ENCODE measurements at regions not wholly inside any gene's neighbourhood (a gene's known extent, or its start where the extent isn't known, plus 50 kb on each side); places are given as distances from the start of the nearest gene placed in this dataset.
A peak's percentile ranks its signal among the peaks of the same experiment; 100 is the strongest.

DNA sequence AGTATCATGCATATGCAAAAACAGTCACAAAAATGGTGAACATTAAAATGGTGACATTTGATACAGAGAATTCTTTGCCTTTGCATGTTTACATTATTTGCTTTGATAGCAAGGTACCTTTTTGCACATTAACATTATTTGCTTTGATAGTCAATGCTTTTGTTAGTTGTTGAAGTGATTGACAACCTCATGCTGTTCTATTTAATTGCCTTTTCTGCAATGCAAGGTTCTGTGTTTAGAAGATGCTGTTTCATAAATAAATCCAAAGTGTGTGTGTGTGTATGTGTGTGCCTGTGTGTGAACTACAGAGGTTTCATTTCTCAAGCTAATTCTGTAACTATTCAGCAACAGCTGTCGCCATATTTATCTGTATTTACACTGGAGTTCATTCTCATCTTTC, 668.7 kb downstream of the NR2F1-AS1 start:
- TF ChIP-seq CTCF (IDR thresholded peaks at IDR 0.05; ENCODE audit: partially characterized antibody, unreplicated experiment): no peak
- Mint-ChIP-seq H3K36me3 (ENCODE audit: unreplicated experiment) (no peaks in the 10 kb centered on the region), H3K4me1 (ENCODE audit: low read depth, unreplicated experiment) (peaks cover 18% of the 10 kb centered on the region), H3K27ac (ENCODE audit: unreplicated experiment) (no peak overlapping the region), H3K4me3 (ENCODE audit: unreplicated experiment) (no peak overlapping the region), H3K27me3 (ENCODE audit: unreplicated experiment) (peaks cover 3% of the 10 kb centered on the region), H3K9me3 (ENCODE audit: unreplicated experiment) (no peaks in the 10 kb centered on the region)
- DNase-seq: no peak

DNA sequence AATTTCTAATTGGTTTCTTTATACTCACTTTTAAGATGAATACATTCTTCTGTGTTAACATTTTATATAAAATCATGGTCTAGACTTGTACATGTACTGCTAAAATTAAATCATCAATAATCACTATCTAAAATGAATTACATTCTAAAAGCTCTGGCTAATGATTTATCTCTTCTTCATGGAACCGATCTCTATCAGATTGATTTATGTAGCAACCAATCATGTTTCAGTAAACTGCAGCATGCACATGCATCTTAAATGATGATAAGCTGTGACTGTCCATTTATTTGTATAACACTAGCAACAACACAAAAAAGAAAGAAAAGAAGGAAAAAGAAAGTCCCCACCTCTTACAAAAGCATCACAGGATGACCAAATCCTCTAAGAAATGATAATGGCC, 669.2 kb downstream of the NR2F1-AS1 start:
- H3K4me3 Mint-ChIP-seq (ENCODE audit: unreplicated experiment): no peak overlapping the region
- no peak overlapping the region for H3K27ac Mint-ChIP-seq (ENCODE audit: unreplicated experiment)

GRCh38 chr5:92911293-92911692, 669.7 kb downstream of the NR2F1-AS1 start:
- H3K36me3 Mint-ChIP-seq (ENCODE audit: unreplicated experiment): no peaks in the 10 kb centered on the region
- DNase-seq: no peak
- H3K27ac Mint-ChIP-seq (ENCODE audit: unreplicated experiment): no peak overlapping the region
- H3K9me3 Mint-ChIP-seq (ENCODE audit: unreplicated experiment): no peaks in the 10 kb centered on the region
- no peak overlapping the region for H3K4me3 Mint-ChIP-seq (ENCODE audit: unreplicated experiment)
- peaks cover 18% of the 10 kb centered on the region for H3K4me1 Mint-ChIP-seq (ENCODE audit: low read depth, unreplicated experiment)
- no peak for TF ChIP-seq CTCF (IDR thresholded peaks at IDR 0.05; ENCODE audit: partially characterized antibody, unreplicated experiment)
- peaks cover 3% of the 10 kb centered on the region for H3K27me3 Mint-ChIP-seq (ENCODE audit: unreplicated experiment)

More for the DNA sequence above, 669.2 kb downstream of the NR2F1-AS1 start:
- H3K27me3 Mint-ChIP-seq (ENCODE audit: unreplicated experiment): peaks cover 3% of the 10 kb centered on the region
- no peaks in the 10 kb centered on the region for H3K36me3 Mint-ChIP-seq (ENCODE audit: unreplicated experiment)
- DNase-seq: no peak
- peaks cover 18% of the 10 kb centered on the region for H3K4me1 Mint-ChIP-seq (ENCODE audit: low read depth, unreplicated experiment)
- no peaks in the 10 kb centered on the region for H3K9me3 Mint-ChIP-seq (ENCODE audit: unreplicated experiment)
- TF ChIP-seq CTCF (IDR thresholded peaks at IDR 0.05; ENCODE audit: partially characterized antibody, unreplicated experiment): no peak

GRCh38 chr5:92909602-92909962, 671.4 kb downstream of the NR2F1-AS1 start:
- H3K9me3 Mint-ChIP-seq (ENCODE audit: unreplicated experiment): no peaks in the 10 kb centered on the region
- no peak overlapping the region for H3K27ac Mint-ChIP-seq (ENCODE audit: unreplicated experiment)
- H3K27me3 Mint-ChIP-seq (ENCODE audit: unreplicated experiment): peaks cover 3% of the 10 kb centered on the region
- H3K36me3 Mint-ChIP-seq (ENCODE audit: unreplicated experiment): no peaks in the 10 kb centered on the region
- peaks cover 18% of the 10 kb centered on the region for H3K4me1 Mint-ChIP-seq (ENCODE audit: low read depth, unreplicated experiment)
- peak overlapping the region; percentile 17 for H3K4me3 Mint-ChIP-seq (ENCODE audit: unreplicated experiment)
- TF ChIP-seq CTCF (IDR thresholded peaks at IDR 0.05; ENCODE audit: partially characterized antibody, unreplicated experiment): peak; percentile 69
- peak; percentile 65 for DNase-seq

DNA sequence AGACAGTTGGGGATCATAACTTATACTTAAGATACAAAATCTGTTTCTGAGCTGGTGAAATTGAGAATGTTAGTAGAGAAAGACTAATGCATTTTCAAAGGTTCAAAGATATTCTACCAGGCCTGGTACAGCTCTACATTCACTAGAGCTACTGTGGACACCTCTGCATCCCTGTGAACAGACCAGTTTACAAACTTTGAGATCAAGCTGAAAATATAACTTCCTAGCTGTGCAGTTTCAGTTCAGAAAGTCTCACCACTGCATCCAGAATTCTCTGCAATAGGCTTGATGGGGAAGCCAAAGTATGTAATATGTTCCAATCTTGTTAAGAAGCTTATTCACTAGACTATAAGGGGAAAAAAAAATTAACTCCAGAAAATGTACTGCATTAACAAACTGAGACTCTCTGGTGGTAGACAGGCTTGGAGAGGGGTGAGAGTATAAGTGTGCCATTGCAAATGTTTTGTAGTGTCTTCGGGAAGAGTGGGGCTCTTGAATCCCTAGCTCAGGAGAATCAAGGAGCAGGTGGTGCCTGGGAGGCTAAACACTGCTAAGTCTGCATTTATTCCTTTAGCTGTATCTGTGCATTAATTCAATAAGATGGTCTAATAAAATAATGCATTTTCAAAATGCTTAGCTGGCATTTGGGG, 671.9 kb downstream of the NR2F1-AS1 start:
- no peak for DNase-seq
- Mint-ChIP-seq H3K4me1 (ENCODE audit: low read depth, unreplicated experiment) (peaks cover 18% of the 10 kb centered on the region), H3K9me3 (ENCODE audit: unreplicated experiment) (no peaks in the 10 kb centered on the region), H3K4me3 (ENCODE audit: unreplicated experiment) (no peak overlapping the region), H3K27ac (ENCODE audit: unreplicated experiment) (no peak overlapping the region), H3K27me3 (ENCODE audit: unreplicated experiment) (peaks cover 3% of the 10 kb centered on the region), H3K36me3 (ENCODE audit: unreplicated experiment) (no peaks in the 10 kb centered on the region)
- TF ChIP-seq CTCF (IDR thresholded peaks at IDR 0.05; ENCODE audit: partially characterized antibody, unreplicated experiment): no peak

Data from glutamatergic neuron (in vitro differentiated cells).